ENCODE measurements at regions not wholly inside any gene's neighbourhood (a gene's known extent, or its start where the extent isn't known, plus 50 kb on each side); places are given as distances from the start of the nearest gene placed in this dataset.

DNA sequence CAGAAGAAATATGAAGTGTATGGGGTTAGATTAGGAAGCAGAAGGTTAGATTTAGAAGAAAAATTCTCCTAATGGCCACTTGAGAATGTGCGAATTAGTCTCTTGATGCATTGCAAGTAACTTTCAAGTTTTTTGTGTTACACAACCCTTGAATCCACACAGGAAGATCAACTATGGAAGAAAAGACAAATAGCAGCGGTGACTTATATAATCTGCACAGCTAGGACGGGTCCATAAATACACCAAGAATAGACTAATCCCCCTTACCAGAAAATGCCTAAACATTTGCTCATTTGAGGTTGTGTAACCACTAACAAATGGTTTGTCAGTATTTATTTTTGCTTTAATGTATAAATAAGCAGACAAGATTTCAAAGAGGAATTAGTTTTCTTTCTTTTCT lies 182.6 kb downstream of the TGFB2 start:
- DNase-seq = no peak

DNA sequence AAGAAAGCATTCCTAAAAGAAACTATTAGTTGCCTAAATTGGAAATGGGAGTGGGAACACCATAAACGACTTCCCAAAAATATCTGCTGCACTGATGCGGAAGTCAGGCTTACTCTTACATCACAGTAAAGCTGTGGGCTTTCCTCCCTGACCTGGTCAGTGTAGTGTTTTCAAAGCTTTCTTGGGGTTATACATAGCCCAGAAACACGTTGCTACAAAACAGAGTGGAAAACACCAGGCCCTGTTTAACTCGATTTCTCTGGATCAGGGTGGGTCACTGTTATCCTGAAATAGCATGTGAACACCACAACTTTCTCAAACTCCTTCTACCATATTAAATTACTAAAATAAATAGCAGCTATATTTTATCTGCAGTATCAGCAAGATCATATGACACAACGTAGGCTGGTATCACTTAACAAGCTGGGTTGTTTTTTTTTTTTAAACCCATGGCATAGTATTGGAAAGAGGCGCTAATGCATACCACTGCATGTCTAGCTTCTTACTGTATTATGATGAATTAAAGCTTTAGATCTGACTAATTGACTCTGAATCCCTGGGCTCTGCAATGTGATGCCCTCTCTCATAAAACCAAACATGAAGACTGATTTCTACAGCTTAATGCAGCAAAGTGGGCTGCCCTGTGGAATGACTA lies 184.6 kb downstream of the TGFB2 start:
- no peak for DNase-seq

- no peak for DNase-seq
Measured at GRCh38 chr1:218531936-218532335, 186.8 kb downstream of the TGFB2 start.

DNA sequence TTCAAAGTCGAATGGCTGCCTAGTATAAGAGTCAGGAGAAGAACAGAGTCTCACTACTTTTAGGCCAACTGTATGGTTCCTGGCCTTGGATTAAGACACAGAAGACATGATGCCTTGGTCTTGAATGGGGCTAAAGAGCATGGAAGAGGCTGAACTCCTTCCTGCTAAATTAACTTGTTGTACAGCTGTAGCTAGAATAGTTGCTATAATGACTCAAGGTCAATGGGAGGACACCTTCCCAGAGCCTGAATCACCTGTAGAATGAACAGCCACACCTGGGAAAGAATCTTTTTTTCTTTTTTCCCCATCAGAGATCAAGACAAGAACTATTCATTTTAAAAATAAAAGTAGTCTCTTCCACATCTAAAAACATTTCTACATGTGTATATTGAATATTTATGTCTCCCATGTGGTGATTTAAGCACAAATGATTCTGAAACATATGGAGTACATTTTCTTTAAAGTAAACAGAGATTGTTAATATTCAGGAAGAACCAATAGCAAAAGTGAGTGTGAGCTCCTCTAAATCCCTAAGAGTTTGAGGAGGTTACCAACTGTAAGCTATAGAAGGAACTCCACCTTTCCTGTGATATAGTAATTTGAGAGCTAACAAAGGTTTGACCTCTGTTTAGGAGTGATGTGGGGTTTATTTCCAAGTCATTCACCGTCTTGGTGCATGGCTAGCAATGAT lies 191.3 kb downstream of the TGFB2 start:
- no peak for DNase-seq

DNA sequence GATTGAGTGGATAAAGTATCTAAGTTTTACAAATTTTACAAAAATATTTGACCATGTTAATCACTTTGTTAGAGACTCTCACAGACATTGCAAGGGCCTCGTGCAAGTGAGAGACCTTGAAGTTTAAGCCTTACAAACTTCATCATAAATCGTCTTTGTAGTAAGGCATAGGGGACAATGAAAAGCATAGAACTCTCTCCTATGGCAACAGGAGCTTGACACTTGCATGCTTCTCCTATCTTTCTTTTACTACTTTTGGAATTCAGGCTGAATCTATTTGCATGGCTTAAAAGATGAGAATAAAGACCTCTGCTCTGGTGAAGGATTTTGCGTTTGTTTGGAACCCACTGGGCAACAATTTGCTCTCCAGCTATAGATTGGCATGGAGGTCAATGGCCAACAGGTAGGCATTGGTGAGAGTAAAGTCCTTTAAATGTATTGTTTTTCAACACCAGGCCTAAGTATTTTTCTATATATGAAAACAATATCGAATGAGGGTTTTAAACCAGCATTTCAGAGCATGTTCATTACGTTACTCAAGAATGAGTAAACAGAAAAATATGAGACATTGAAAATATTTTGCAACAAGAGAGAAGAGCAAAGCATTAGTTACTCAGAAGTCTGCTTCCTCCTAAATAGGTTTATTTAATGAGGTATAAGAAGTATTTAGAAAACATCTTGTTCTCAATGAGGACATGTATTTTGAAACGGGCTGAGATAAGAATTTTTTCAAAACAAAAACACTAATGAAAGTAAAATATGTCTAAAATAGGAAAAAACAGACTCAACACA lies 192.2 kb downstream of the TGFB2 start:
- no peak for DNase-seq

DNA sequence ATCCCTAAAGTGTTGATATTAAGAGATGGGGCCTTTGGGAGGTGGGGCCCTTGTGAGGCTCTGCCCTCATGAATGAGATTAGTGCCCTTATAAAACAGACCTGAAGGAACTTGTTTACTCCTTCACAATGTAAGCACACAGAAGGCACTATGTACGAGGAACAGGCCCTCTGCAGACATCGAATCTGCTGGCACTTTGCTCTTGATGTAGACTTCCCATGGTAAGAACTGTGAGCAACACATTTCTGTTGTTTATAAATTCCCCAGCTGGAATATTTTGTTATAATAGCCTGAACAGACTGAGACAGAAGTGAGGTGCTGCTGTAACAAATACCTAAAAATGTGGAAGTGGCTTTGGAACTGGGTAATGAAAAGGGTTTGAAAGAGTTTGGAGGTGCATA lies 193.2 kb downstream of the TGFB2 start:
- no peak for DNase-seq

DNA sequence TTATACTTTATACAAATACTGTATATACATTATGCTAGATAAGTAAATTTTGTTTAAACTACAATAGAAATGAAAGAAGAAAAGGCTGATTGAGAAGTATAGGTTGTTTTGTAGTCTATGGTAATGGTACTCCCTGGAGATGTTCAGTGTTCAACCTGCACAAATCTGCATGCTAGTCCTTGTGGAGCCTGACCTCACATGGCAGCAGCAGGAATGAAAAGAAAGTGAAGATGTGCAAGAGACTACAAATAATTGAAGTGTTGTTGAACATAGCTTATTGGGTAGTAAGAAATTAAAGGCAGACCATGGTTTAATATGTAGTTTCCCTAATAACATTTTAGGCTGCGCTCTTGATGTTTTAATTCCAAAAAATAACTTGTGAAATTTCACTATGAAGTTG lies 201.2 kb downstream of the TGFB2 start:
- no peak for DNase-seq

- DNase-seq = no peak
Measured at GRCh38 chr1:218547957-218548730, 203.0 kb downstream of the TGFB2 start.

DNA sequence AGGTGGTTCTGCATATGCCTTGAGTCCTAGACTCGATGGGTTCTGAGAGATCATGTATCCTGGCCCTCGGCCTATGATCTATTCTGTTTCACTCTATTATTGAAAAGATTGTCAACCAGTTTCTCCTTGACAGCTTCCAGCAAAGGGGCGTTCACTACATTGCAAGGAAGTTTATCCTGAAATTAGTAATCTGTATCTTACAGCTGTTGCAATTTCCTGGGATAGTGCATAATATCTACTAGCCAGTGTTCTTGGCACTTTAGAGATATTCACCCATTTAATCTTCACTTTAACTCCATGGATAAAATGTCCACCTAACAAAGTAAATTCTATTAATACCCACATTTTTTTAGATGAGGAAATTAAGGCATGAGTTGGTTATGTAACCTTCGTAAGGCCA lies 203.6 kb downstream of the TGFB2 start:
- no peak for DNase-seq

DNA sequence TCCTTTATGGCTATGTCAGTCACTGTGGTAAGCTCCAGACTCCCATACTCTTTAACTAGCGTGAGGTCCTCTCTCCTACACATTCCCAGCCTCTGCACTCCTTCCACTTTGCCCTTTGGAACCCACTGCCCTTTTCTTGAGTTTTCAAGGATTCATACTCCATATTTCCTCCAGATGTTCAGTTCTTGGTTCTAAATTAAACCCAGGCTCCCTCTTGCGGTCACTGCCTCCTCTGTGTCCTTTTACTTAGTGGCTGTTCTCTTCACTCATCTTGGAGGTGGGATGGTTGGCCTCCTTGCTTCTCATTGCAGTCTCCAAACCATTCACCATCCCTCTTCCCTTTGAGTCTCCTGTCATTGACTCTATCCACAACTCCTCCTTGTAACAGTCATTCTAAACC lies 208.1 kb downstream of the TGFB2 start:
- DNase-seq = no peak

GRCh38 chr1:218556016-218556415 lies 210.9 kb downstream of the TGFB2 start:
- no peak for DNase-seq

- DNase-seq = no peak
Measured at GRCh38 chr1:218557731-218558130, 212.6 kb downstream of the TGFB2 start.

GRCh38 chr1:218558271-218558810 lies 213.2 kb downstream of the TGFB2 start:
- DNase-seq = no peak

GRCh38 chr1:218565377-218565776 lies 220.2 kb downstream of the TGFB2 start:
- DNase-seq = no peak

GRCh38 chr1:218568962-218569550 lies 223.9 kb downstream of the TGFB2 start:
- no peak for DNase-seq

DNA sequence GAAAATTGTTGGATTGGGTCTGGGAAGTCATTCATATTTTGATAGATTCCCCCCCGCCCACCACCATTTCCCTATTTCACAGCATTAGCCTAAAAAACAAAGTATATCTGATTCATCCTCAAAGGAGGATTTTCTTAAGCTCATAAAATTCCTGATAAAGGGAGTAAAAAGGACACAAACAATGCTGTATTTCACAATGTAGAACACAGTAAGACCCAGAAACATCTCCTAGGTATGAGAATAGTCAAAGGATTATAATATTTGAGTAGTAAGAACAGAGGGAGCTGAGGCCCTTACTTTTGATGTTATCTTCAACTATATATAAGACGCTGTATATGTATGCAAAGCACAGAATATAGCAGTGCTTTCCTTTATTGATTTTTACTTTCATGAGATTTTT lies 225.3 kb downstream of the TGFB2 start:
- DNase-seq = no peak

DNA sequence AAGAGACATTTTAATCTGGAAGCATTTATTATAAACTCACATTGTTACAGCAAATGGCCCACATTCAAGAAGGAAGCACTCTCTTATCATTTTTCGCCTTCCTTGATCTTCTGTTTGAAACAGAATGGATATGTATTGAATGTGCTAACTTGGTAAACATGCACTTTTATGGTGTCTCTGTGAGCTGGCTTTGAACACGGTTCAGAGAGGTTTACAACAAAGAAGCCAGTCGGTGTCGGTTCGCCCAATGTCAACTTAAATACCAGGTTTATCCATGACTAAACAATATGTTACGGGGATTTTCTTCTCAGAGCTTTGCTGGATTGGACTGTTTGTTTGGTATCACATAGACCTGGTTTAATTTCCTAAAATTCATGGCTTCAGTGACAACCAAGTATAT lies 226.4 kb downstream of the TGFB2 start:
- no peak for DNase-seq

DNA sequence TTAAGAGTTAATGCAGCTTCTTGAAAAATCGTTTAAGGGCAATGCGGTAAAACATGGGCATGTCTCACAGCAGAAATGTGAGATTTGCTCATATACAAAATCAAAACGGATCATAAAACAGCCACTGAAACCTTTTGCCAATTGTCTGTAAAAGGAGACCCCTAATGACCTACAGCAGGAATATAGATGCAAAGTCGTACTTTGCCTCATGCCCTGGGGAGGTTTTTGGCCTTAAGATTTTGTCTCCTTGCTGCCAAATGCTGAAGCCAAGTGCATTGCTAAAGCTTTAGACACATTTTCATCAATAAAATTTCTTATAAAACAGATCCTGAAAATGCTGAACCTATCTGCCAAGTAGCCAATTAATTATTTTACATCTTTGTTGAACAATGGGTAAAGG lies 226.9 kb downstream of the TGFB2 start:
- DNase-seq = no peak

DNA sequence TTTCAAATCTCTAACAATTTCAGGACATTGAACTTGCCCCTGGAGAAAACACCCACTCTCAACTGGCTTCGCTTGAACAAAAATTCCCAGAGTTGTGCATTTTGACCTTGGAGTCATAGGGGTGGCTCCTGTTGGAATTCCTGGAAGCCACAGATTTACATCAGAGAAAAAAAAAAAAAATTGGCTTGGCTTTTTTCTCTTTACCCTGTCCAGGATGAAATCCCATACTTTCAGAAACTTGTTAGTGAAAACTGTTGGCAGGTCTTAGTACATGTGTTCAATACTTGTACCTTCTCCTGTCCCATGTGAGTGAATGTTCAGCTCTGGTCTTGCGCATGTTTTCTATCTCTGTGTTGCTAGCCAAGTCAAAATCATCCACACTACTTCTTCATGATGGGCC lies 228.8 kb downstream of the TGFB2 start:
- no peak for DNase-seq

GRCh38 chr1:218575079-218575478 lies 229.9 kb downstream of the TGFB2 start:
- no peak for DNase-seq

DNA sequence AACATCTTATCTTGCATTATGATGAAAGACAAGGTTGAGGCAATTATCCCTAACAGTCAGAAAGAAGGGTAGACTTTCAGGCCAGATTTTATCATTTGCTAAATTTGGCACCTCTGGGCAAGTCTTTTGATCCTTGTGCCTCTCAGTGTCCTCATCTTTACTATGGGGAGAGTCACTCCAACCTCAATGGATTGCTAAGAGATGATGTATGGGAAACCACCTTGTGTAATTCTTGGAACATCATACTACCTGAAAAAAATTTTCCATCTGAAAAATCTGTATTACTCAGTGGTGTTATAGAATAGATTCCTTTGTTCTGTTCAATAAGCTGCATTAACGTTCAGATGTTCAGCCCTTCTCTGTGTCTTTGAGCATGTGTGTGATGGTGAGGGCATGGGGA lies 230.7 kb downstream of the TGFB2 start:
- no peak for DNase-seq

GRCh38 chr1:218582646-218583045 lies 237.5 kb downstream of the TGFB2 start:
- DNase-seq = no peak

All from activated CD4-positive, alpha-beta T cell treated with anti-CD3 and anti-CD28 coated beads, Interleukin-2, amount 50 U/mL, for 48 hours (primary cell).